ENCODE measurements at regions not wholly inside any gene's neighbourhood (a gene's known extent, or its start where the extent isn't known, plus 50 kb on each side); places are given as distances from the start of the nearest gene placed in this dataset.

DNA sequence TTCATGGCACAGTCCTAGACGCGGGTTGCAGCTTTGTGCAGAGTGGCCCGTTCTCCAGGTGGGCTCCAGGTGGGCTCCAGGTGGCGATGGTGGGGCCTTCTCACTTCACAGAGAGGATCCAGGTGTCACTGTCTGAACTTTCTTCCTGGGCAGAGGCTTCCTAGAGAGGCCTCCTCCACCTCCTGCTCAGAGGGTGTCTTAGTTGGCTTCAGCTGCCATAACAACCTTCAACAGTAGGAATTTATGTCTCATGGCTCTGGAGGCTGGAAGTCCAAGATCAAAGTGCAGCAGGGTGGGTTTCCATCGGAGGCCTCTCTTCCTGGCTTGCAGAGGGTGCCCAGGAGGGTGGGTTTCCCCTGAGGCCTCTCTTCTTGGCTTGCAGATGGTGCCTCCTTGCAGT, 125.1 kb downstream of the GLRX3 start:
- no peak for TF ChIP-seq POLR2A (IDR thresholded peaks at IDR 0.05; ENCODE audit: low read depth, low read length)
- no peak for TF ChIP-seq ELK1 (IDR thresholded peaks at IDR 0.05; ENCODE audit: borderline replicate concordance, low read depth, low read length)
- no peak for TF ChIP-seq CTCF (conservative IDR thresholded peaks at IDR 0.05; ENCODE audit: low read depth, low read length)
- TF ChIP-seq RCOR1 (IDR thresholded peaks at IDR 0.05; ENCODE audit: insufficient replicate concordance, low read length) = no peak
- no peak for TF ChIP-seq RAD21 (IDR thresholded peaks at IDR 0.05; ENCODE audit: low read length)
- TF ChIP-seq MXI1 (IDR thresholded peaks at IDR 0.05; ENCODE audit: borderline replicate concordance, low read depth, low read length) = no peak
- TF ChIP-seq BHLHE40 (IDR thresholded peaks at IDR 0.05; ENCODE audit: low read depth, low read length) = no peak
- TF ChIP-seq CHD1 (IDR thresholded peaks at IDR 0.05; ENCODE audit: low read depth, low read length) = no peak
- TF ChIP-seq RFX5 (IDR thresholded peaks at IDR 0.05; ENCODE audit: low read depth, low read length) = no peak
- no peak for TF ChIP-seq MAZ (IDR thresholded peaks at IDR 0.05; ENCODE audit: borderline replicate concordance, low read depth, low read length)
- no peak for TF ChIP-seq FOS (IDR thresholded peaks at IDR 0.05; ENCODE audit: low read depth, low read length)
